ENCODE measurements at regions not wholly inside any gene's neighbourhood (a gene's known extent, or its start where the extent isn't known, plus 50 kb on each side); places are given as distances from the start of the nearest gene placed in this dataset.

DNA sequence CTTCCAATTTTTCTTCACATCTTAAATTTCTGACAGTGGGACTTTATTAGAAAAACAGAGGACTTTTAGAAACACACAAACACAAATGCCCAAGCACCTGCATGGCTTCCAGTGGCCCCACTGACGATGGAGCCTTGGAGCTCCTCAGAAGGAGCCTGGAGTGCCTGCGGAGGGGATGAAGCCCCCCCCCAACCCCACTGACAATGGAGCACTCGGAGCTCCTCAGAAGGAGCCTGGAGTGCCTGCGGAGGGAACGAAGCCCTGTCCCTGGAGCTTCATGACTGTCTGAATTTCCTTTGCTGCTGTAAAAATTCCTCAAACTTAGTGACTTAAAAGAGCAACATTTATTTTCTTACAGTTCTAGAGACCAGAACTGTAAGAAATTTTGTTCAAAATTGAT lies 80.1 kb upstream of the VRK1 start:
- TF ChIP-seq CTCF (conservative IDR thresholded peaks at IDR 0.05 in 1 of 2, IDR thresholded peaks at IDR 0.05 in 1 of 2; ENCODE audit: extremely low read depth in 1 of 2, insufficient read depth in 1 of 2, low read depth in 1 of 2, low read length in 2 of 2) (no peak), EZH2 (IDR thresholded peaks at IDR 0.05; ENCODE audit: borderline replicate concordance, low read length) (no peak)

All from mammary epithelial cell (primary cell).